ENCODE measurements at regions not wholly inside any gene's neighbourhood (a gene's known extent, or its start where the extent isn't known, plus 50 kb on each side); places are given as distances from the start of the nearest gene placed in this dataset.

- no peak for DNase-seq
These were observed 306.3 kb upstream of the RGS18 start for GRCh38 chr1:191851799-191852595.

GRCh38 chr1:191852907-191853306, 305.4 kb upstream of the RGS18 start:
- no peak for DNase-seq

- no peak for DNase-seq
These were observed 300.7 kb upstream of the RGS18 start for GRCh38 chr1:191857600-191857999.

GRCh38 chr1:191865479-191865878, 292.8 kb upstream of the RGS18 start:
- DNase-seq: no peak

- no peak for DNase-seq
These were observed 292.1 kb upstream of the RGS18 start for GRCh38 chr1:191866155-191866554.

- DNase-seq: no peak
These were observed 288.4 kb upstream of the RGS18 start for GRCh38 chr1:191869790-191870312.

GRCh38 chr1:191870490-191870889, 287.8 kb upstream of the RGS18 start:
- DNase-seq: no peak

GRCh38 chr1:191875994-191876393, 282.3 kb upstream of the RGS18 start:
- DNase-seq: no peak

GRCh38 chr1:191876631-191877030, 281.6 kb upstream of the RGS18 start:
- no peak for DNase-seq

GRCh38 chr1:191882870-191883269, 275.4 kb upstream of the RGS18 start:
- DNase-seq: no peak

GRCh38 chr1:191886977-191887376, 271.3 kb upstream of the RGS18 start:
- no peak for DNase-seq

GRCh38 chr1:191888996-191889622, 269.2 kb upstream of the RGS18 start:
- no peak for DNase-seq

- DNase-seq: no peak
These were observed 268.6 kb upstream of the RGS18 start for GRCh38 chr1:191889623-191890003.

GRCh38 chr1:191890433-191891088, 267.7 kb upstream of the RGS18 start:
- DNase-seq: no peak

- no peak for DNase-seq
These were observed 265.5 kb upstream of the RGS18 start for GRCh38 chr1:191892716-191893115.

GRCh38 chr1:191895049-191895448, 263.2 kb upstream of the RGS18 start:
- DNase-seq: no peak

- DNase-seq: no peak
These were observed 262.7 kb upstream of the RGS18 start for GRCh38 chr1:191895462-191896058.

- no peak for DNase-seq
These were observed 261.1 kb upstream of the RGS18 start for GRCh38 chr1:191897134-191897533.

GRCh38 chr1:191901651-191902050, 256.6 kb upstream of the RGS18 start:
- DNase-seq: no peak

- DNase-seq: no peak
These were observed 253.3 kb upstream of the RGS18 start for GRCh38 chr1:191904991-191905390.

- no peak for DNase-seq
These were observed 252.5 kb upstream of the RGS18 start for GRCh38 chr1:191905781-191906180.

- no peak for DNase-seq
These were observed 251.1 kb upstream of the RGS18 start for GRCh38 chr1:191907121-191907520.

GRCh38 chr1:191910245-191910644, 248.0 kb upstream of the RGS18 start:
- DNase-seq: no peak
